ENCODE measurements at regions not wholly inside any gene's neighbourhood (a gene's known extent, or its start where the extent isn't known, plus 50 kb on each side); places are given as distances from the start of the nearest gene placed in this dataset.

GRCh38 chr1:58307431-58307830, 239.1 kb downstream of the OMA1 start:
- Histone ChIP-seq H3K9ac (ENCODE audit: low read length) (no peak overlapping the region), H3K27me3 (ENCODE audit: control insufficient read depth, insufficient read depth, low read length) (no peaks in the 10 kb centered on the region), H3K4me3 (ENCODE audit: low read length) (no peak overlapping the region), H3K9me3 (ENCODE audit: control insufficient read depth, low read depth, low read length) (no peaks in the 10 kb centered on the region), H3K36me3 (ENCODE audit: control insufficient read depth, low read depth, low read length) (no peaks in the 10 kb centered on the region), H3K27ac (ENCODE audit: low read length) (no peak overlapping the region), H3K4me1 (ENCODE audit: control insufficient read depth, low read depth, low read length) (peaks cover 10% of the 10 kb centered on the region)

GRCh38 chr1:58305622-58306021, 240.9 kb downstream of the OMA1 start:
- Histone ChIP-seq H3K27me3 (ENCODE audit: control insufficient read depth, insufficient read depth, low read length) (no peaks in the 10 kb centered on the region), H3K36me3 (ENCODE audit: control insufficient read depth, low read depth, low read length) (no peaks in the 10 kb centered on the region), H3K27ac (ENCODE audit: low read length) (no peak overlapping the region), H3K4me3 (ENCODE audit: low read length) (no peak overlapping the region), H3K4me1 (ENCODE audit: control insufficient read depth, low read depth, low read length) (peaks cover 10% of the 10 kb centered on the region), H3K9ac (ENCODE audit: low read length) (no peak overlapping the region), H3K9me3 (ENCODE audit: control insufficient read depth, low read depth, low read length) (no peaks in the 10 kb centered on the region)

GRCh38 chr1:58304346-58304975, 242.1 kb downstream of the OMA1 start:
- Histone ChIP-seq H3K9me3 (ENCODE audit: control insufficient read depth, low read depth, low read length) (no peaks in the 10 kb centered on the region), H3K4me3 (ENCODE audit: low read length) (no peak overlapping the region), H3K27ac (ENCODE audit: low read length) (no peak overlapping the region), H3K36me3 (ENCODE audit: control insufficient read depth, low read depth, low read length) (no peaks in the 10 kb centered on the region), H3K4me1 (ENCODE audit: control insufficient read depth, low read depth, low read length) (peaks cover 10% of the 10 kb centered on the region), H3K27me3 (ENCODE audit: control insufficient read depth, insufficient read depth, low read length) (no peaks in the 10 kb centered on the region), H3K9ac (ENCODE audit: low read length) (no peak overlapping the region)

GRCh38 chr1:58303841-58304240, 242.7 kb downstream of the OMA1 start:
- Histone ChIP-seq H3K27ac (ENCODE audit: low read length) (no peak overlapping the region), H3K4me3 (ENCODE audit: low read length) (no peak overlapping the region), H3K27me3 (ENCODE audit: control insufficient read depth, insufficient read depth, low read length) (no peaks in the 10 kb centered on the region), H3K36me3 (ENCODE audit: control insufficient read depth, low read depth, low read length) (no peaks in the 10 kb centered on the region), H3K9me3 (ENCODE audit: control insufficient read depth, low read depth, low read length) (no peaks in the 10 kb centered on the region), H3K4me1 (ENCODE audit: control insufficient read depth, low read depth, low read length) (peaks cover 10% of the 10 kb centered on the region), H3K9ac (ENCODE audit: low read length) (no peak overlapping the region)

GRCh38 chr1:58293388-58293787, 253.1 kb downstream of the OMA1 start:
- no peak overlapping the region for H3K4me3 ChIP-seq (ENCODE audit: low read length)
- H3K27ac ChIP-seq (ENCODE audit: low read length) = no peak overlapping the region
- H3K4me1 ChIP-seq (ENCODE audit: control insufficient read depth, low read depth, low read length) = peaks cover 3% of the 10 kb centered on the region
- no peaks in the 10 kb centered on the region for H3K27me3 ChIP-seq (ENCODE audit: control insufficient read depth, insufficient read depth, low read length)
- no peaks in the 10 kb centered on the region for H3K36me3 ChIP-seq (ENCODE audit: control insufficient read depth, low read depth, low read length)
- H3K9me3 ChIP-seq (ENCODE audit: control insufficient read depth, low read depth, low read length) = no peaks in the 10 kb centered on the region
- H3K9ac ChIP-seq (ENCODE audit: low read length) = no peak overlapping the region

- Histone ChIP-seq H3K4me3 (ENCODE audit: low read length) (no peak overlapping the region), H3K9me3 (ENCODE audit: control insufficient read depth, low read depth, low read length) (no peaks in the 10 kb centered on the region), H3K4me1 (ENCODE audit: control insufficient read depth, low read depth, low read length) (no peaks in the 10 kb centered on the region), H3K27me3 (ENCODE audit: control insufficient read depth, insufficient read depth, low read length) (no peaks in the 10 kb centered on the region), H3K9ac (ENCODE audit: low read length) (no peak overlapping the region), H3K36me3 (ENCODE audit: control insufficient read depth, low read depth, low read length) (no peaks in the 10 kb centered on the region), H3K27ac (ENCODE audit: low read length) (no peak overlapping the region)
These were observed 255.7 kb downstream of the OMA1 start for GRCh38 chr1:58290685-58291372.

- no peak overlapping the region for H3K9ac ChIP-seq (ENCODE audit: low read length)
- no peaks in the 10 kb centered on the region for H3K27me3 ChIP-seq (ENCODE audit: control insufficient read depth, insufficient read depth, low read length)
- H3K9me3 ChIP-seq (ENCODE audit: control insufficient read depth, low read depth, low read length) = no peaks in the 10 kb centered on the region
- no peaks in the 10 kb centered on the region for H3K4me1 ChIP-seq (ENCODE audit: control insufficient read depth, low read depth, low read length)
- no peaks in the 10 kb centered on the region for H3K36me3 ChIP-seq (ENCODE audit: control insufficient read depth, low read depth, low read length)
- no peak overlapping the region for H3K27ac ChIP-seq (ENCODE audit: low read length)
- H3K4me3 ChIP-seq (ENCODE audit: low read length) = no peak overlapping the region
These were observed 257.8 kb downstream of the OMA1 start for GRCh38 chr1:58288624-58289142.

GRCh38 chr1:58287894-58288623, 258.5 kb downstream of the OMA1 start:
- Histone ChIP-seq H3K9ac (ENCODE audit: low read length) (no peak overlapping the region), H3K36me3 (ENCODE audit: control insufficient read depth, low read depth, low read length) (no peaks in the 10 kb centered on the region), H3K4me1 (ENCODE audit: control insufficient read depth, low read depth, low read length) (peaks cover under 1% of the 10 kb centered on the region), H3K27me3 (ENCODE audit: control insufficient read depth, insufficient read depth, low read length) (no peaks in the 10 kb centered on the region), H3K9me3 (ENCODE audit: control insufficient read depth, low read depth, low read length) (no peaks in the 10 kb centered on the region), H3K27ac (ENCODE audit: low read length) (no peak overlapping the region), H3K4me3 (ENCODE audit: low read length) (no peak overlapping the region)

GRCh38 chr1:58284225-58284510, 262.4 kb downstream of the OMA1 start:
- H3K4me3 ChIP-seq (ENCODE audit: low read length) = no peak overlapping the region
- H3K9ac ChIP-seq (ENCODE audit: low read length) = no peak overlapping the region
- H3K4me1 ChIP-seq (ENCODE audit: control insufficient read depth, low read depth, low read length) = peaks cover 4% of the 10 kb centered on the region
- H3K27me3 ChIP-seq (ENCODE audit: control insufficient read depth, insufficient read depth, low read length) = no peaks in the 10 kb centered on the region
- H3K9me3 ChIP-seq (ENCODE audit: control insufficient read depth, low read depth, low read length) = no peaks in the 10 kb centered on the region
- H3K27ac ChIP-seq (ENCODE audit: low read length) = no peak overlapping the region
- no peaks in the 10 kb centered on the region for H3K36me3 ChIP-seq (ENCODE audit: control insufficient read depth, low read depth, low read length)

- Histone ChIP-seq H3K27me3 (ENCODE audit: control insufficient read depth, insufficient read depth, low read length) (no peaks in the 10 kb centered on the region), H3K9ac (ENCODE audit: low read length) (no peak overlapping the region), H3K36me3 (ENCODE audit: control insufficient read depth, low read depth, low read length) (no peaks in the 10 kb centered on the region), H3K4me3 (ENCODE audit: low read length) (no peak overlapping the region), H3K4me1 (ENCODE audit: control insufficient read depth, low read depth, low read length) (peaks cover 4% of the 10 kb centered on the region), H3K27ac (ENCODE audit: low read length) (no peak overlapping the region), H3K9me3 (ENCODE audit: control insufficient read depth, low read depth, low read length) (no peaks in the 10 kb centered on the region)
These were observed 262.9 kb downstream of the OMA1 start for GRCh38 chr1:58283388-58284224.

GRCh38 chr1:58282623-58283387, 263.7 kb downstream of the OMA1 start:
- no peak overlapping the region for H3K4me3 ChIP-seq (ENCODE audit: low read length)
- H3K9me3 ChIP-seq (ENCODE audit: control insufficient read depth, low read depth, low read length) = no peaks in the 10 kb centered on the region
- no peak overlapping the region for H3K9ac ChIP-seq (ENCODE audit: low read length)
- no peaks in the 10 kb centered on the region for H3K36me3 ChIP-seq (ENCODE audit: control insufficient read depth, low read depth, low read length)
- peaks cover 4% of the 10 kb centered on the region for H3K4me1 ChIP-seq (ENCODE audit: control insufficient read depth, low read depth, low read length)
- no peak overlapping the region for H3K27ac ChIP-seq (ENCODE audit: low read length)
- H3K27me3 ChIP-seq (ENCODE audit: control insufficient read depth, insufficient read depth, low read length) = no peaks in the 10 kb centered on the region
